ENCODE measurements at regions not wholly inside any gene's neighbourhood (a gene's known extent, or its start where the extent isn't known, plus 50 kb on each side); places are given as distances from the start of the nearest gene placed in this dataset.
A peak's percentile ranks its signal among the peaks of the same experiment; 100 is the strongest.

- H2AFZ ChIP-seq (ENCODE audit: low read length), result no peak overlapping the region
- TF ChIP-seq CTCF (conservative IDR thresholded peaks at IDR 0.05; ENCODE audit: low read length), result no peak
- H3K27me3 ChIP-seq (ENCODE audit: insufficient read depth, low read length, poor library complexity, severe bottlenecking), result no peaks in the 10 kb centered on the region
Observed at GRCh38 chrX:113873056-113873455, 710.8 kb upstream of the HTR2C start.

GRCh38 chrX:113868711-113869110, 715.2 kb upstream of the HTR2C start:
- H3K27me3 ChIP-seq (ENCODE audit: insufficient read depth, low read length, poor library complexity, severe bottlenecking), result no peaks in the 10 kb centered on the region
- no peaks in the 10 kb centered on the region for H3K79me2 ChIP-seq (ENCODE audit: insufficient read depth, low read length)
- H3K4me1 ChIP-seq (ENCODE audit: insufficient read depth, low read length, poor library complexity, severe bottlenecking), result peaks cover 28% of the 10 kb centered on the region
- H3K9me2 ChIP-seq (replicated peaks; ENCODE audit: low read depth, low read length), result no peaks in the 10 kb centered on the region
- H3K9ac ChIP-seq (ENCODE audit: low read depth, low read length, poor library complexity, severe bottlenecking), result no peak overlapping the region
- H3K4me2 ChIP-seq (ENCODE audit: low read depth, low read length, poor library complexity, severe bottlenecking), result peak overlapping the region; percentile 70
- no peak for TF ChIP-seq EZH2phosphoT487 (IDR thresholded peaks at IDR 0.05; ENCODE audit: borderline replicate concordance)
- TF ChIP-seq CTCF (conservative IDR thresholded peaks at IDR 0.05; ENCODE audit: low read length), result no peak
- no peaks in the 10 kb centered on the region for H3K9me3 ChIP-seq (ENCODE audit: insufficient read depth, low read depth, low read length)
- H2AFZ ChIP-seq (ENCODE audit: low read length), result no peak overlapping the region
- peak overlapping the region; percentile 51 for H3K4me3 ChIP-seq (ENCODE audit: low read length, poor library complexity, severe bottlenecking)
- H4K20me1 ChIP-seq (ENCODE audit: insufficient read depth, low read length, poor library complexity, severe bottlenecking), result no peaks in the 10 kb centered on the region
- no peaks in the 10 kb centered on the region for H3K36me3 ChIP-seq (ENCODE audit: insufficient read depth, low read length)
- H3F3A ChIP-seq (ENCODE audit: low read depth), result peaks cover 4% of the 10 kb centered on the region; the same call in 1 of the 2 replicates

More at GRCh38 chrX:113873056-113873455, 710.8 kb upstream of the HTR2C start:
- H3K36me3 ChIP-seq (ENCODE audit: insufficient read depth, low read length), result no peaks in the 10 kb centered on the region
- no peaks in the 10 kb centered on the region for H3K79me2 ChIP-seq (ENCODE audit: insufficient read depth, low read length)
- H3F3A ChIP-seq (ENCODE audit: low read depth), result no peaks in the 10 kb centered on the region
- H4K20me1 ChIP-seq (ENCODE audit: insufficient read depth, low read length, poor library complexity, severe bottlenecking), result no peaks in the 10 kb centered on the region
- peaks cover 7% of the 10 kb centered on the region for H3K4me1 ChIP-seq (ENCODE audit: insufficient read depth, low read length, poor library complexity, severe bottlenecking)
- no peak overlapping the region for H3K9ac ChIP-seq (ENCODE audit: low read depth, low read length, poor library complexity, severe bottlenecking)
- no peak overlapping the region for H3K4me2 ChIP-seq (ENCODE audit: low read depth, low read length, poor library complexity, severe bottlenecking)
- H3K9me3 ChIP-seq (ENCODE audit: insufficient read depth, low read depth, low read length), result no peaks in the 10 kb centered on the region
- H3K9me2 ChIP-seq (replicated peaks; ENCODE audit: low read depth, low read length), result no peaks in the 10 kb centered on the region
- H3K4me3 ChIP-seq (ENCODE audit: low read length, poor library complexity, severe bottlenecking), result no peak overlapping the region

GRCh38 chrX:113868177-113868576, 715.7 kb upstream of the HTR2C start:
- Histone ChIP-seq H3K36me3 (ENCODE audit: insufficient read depth, low read length) (no peaks in the 10 kb centered on the region), H3K27me3 (ENCODE audit: insufficient read depth, low read length, poor library complexity, severe bottlenecking) (no peaks in the 10 kb centered on the region), H3K79me2 (ENCODE audit: insufficient read depth, low read length) (no peaks in the 10 kb centered on the region), H3K4me2 (ENCODE audit: low read depth, low read length, poor library complexity, severe bottlenecking) (peak overlapping the region; percentile 70), H3K9me3 (ENCODE audit: insufficient read depth, low read depth, low read length) (no peaks in the 10 kb centered on the region), H3F3A (ENCODE audit: low read depth) (peaks cover 4% of the 10 kb centered on the region; the same call in 1 of the 2 replicates), H3K4me3 (ENCODE audit: low read length, poor library complexity, severe bottlenecking) (peak overlapping the region; percentile 51), H3K4me1 (ENCODE audit: insufficient read depth, low read length, poor library complexity, severe bottlenecking) (peaks cover 28% of the 10 kb centered on the region), H2AFZ (ENCODE audit: low read length) (no peak overlapping the region), H3K9me2 (replicated peaks; ENCODE audit: low read depth, low read length) (no peaks in the 10 kb centered on the region), H3K9ac (ENCODE audit: low read depth, low read length, poor library complexity, severe bottlenecking) (no peak overlapping the region), H4K20me1 (ENCODE audit: insufficient read depth, low read length, poor library complexity, severe bottlenecking) (no peaks in the 10 kb centered on the region)
- TF ChIP-seq EZH2phosphoT487 (IDR thresholded peaks at IDR 0.05; ENCODE audit: borderline replicate concordance) (no peak), CTCF (conservative IDR thresholded peaks at IDR 0.05; ENCODE audit: low read length) (no peak)
